HCT116 (cell line): ENCODE measurements at regions not wholly inside any gene's neighbourhood (a gene's known extent, or its start where the extent isn't known, plus 50 kb on each side); places are given as distances from the start of the nearest gene placed in this dataset.

ENCODE experiments used
- EZH2 ChIP-seq: fragments of 200-600 bp; sonication (generic); IDR thresholded peaks from 2 replicates; pipeline ENCODE4 v1.6.1; 2017; ENCODE audit warnings: antibody characterized with exemption, mixed run types
- EZH2phosphoT487 ChIP-seq: fragments of 200-600 bp; IDR thresholded peaks from 2 replicates; pipeline ENCODE4 v1.6.1; 2018; ENCODE audit warnings: antibody characterized with exemption, borderline replicate concordance
- POLR2A ChIP-seq: IDR thresholded peaks from 2 replicates; pipeline ENCODE4 v1.7.0; 2011; ENCODE audit warnings: borderline replicate concordance; ENCODE audit not compliant: insufficient read depth, insufficient read length; ENCODE audit errors: extremely low read depth
- TF ChIP-seq, protein P1 (sequence below), 3 experiments: fragments of 200-600 bp in 1 of 3; sonication (generic) in 1 of 3; IDR thresholded peaks in 2 of 3; conservative IDR thresholded peaks in 1 of 3; 2 replicates each; pipeline ENCODE4 v1.5.1; 2012 to 2017; ENCODE audit warnings: low read depth in 2 of 3, low read length in 2 of 3, antibody characterized with exemption in 1 of 3, borderline replicate concordance in 1 of 3, control low read depth in 1 of 3, mild to moderate bottlenecking in 1 of 3, mixed read lengths in 1 of 3, mixed run types in 1 of 3, moderate library complexity in 1 of 3; ENCODE audit not compliant: insufficient read depth in 1 of 3

DNA sequence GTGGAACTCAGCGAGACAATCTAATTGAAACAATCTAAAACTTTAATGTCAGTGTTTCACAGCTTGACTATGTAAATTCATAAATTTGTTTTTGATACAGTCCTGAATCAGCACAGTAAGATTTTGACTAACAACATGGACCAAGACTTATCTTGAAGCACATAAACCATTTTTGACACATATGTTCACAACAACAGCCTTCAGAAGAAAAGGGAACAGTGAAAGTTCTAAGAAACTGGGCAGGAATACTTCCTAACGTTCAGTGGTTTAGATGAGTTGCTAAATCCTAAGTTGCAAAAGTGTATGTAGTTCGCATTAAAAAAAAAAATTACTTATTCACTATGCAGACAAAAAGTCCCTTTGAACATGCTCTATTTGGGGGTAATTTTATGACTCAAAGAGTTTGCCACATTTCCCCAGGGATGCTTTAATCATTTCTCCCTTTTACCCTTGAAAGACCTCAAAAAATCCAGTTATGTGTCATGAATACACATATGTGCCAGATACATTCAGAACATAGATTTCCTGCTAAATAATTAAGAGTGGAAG is 120.2 kb downstream of the MRPL39 start:
- TF ChIP-seq EZH2 (no peak), EZH2phosphoT487 (no peak), POLR2A (no peak)
- TF ChIP-seq, protein P1, sequence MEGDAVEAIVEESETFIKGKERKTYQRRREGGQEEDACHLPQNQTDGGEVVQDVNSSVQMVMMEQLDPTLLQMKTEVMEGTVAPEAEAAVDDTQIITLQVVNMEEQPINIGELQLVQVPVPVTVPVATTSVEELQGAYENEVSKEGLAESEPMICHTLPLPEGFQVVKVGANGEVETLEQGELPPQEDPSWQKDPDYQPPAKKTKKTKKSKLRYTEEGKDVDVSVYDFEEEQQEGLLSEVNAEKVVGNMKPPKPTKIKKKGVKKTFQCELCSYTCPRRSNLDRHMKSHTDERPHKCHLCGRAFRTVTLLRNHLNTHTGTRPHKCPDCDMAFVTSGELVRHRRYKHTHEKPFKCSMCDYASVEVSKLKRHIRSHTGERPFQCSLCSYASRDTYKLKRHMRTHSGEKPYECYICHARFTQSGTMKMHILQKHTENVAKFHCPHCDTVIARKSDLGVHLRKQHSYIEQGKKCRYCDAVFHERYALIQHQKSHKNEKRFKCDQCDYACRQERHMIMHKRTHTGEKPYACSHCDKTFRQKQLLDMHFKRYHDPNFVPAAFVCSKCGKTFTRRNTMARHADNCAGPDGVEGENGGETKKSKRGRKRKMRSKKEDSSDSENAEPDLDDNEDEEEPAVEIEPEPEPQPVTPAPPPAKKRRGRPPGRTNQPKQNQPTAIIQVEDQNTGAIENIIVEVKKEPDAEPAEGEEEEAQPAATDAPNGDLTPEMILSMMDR (IDR thresholded peaks at IDR 0.05 in 2 of 3, conservative IDR thresholded peaks at IDR 0.05 in 1 of 3; ENCODE audit: borderline replicate concordance in 1 of 3, insufficient read depth in 1 of 3, low read depth in 2 of 3, low read length in 2 of 3) = no peak
